ENCODE measurements at regions not wholly inside any gene's neighbourhood (a gene's known extent, or its start where the extent isn't known, plus 50 kb on each side); places are given as distances from the start of the nearest gene placed in this dataset.
A peak's percentile ranks its signal among the peaks of the same experiment; 100 is the strongest.

GRCh38 chr5:10158886-10159285 is 90.8 kb downstream of the ATPSCKMT start:
- TF ChIP-seq EZH2phosphoT487 (IDR thresholded peaks at IDR 0.05) (no peak), EZH2 (IDR thresholded peaks at IDR 0.05) (no peak)
- TF ChIP-seq, protein P1, sequence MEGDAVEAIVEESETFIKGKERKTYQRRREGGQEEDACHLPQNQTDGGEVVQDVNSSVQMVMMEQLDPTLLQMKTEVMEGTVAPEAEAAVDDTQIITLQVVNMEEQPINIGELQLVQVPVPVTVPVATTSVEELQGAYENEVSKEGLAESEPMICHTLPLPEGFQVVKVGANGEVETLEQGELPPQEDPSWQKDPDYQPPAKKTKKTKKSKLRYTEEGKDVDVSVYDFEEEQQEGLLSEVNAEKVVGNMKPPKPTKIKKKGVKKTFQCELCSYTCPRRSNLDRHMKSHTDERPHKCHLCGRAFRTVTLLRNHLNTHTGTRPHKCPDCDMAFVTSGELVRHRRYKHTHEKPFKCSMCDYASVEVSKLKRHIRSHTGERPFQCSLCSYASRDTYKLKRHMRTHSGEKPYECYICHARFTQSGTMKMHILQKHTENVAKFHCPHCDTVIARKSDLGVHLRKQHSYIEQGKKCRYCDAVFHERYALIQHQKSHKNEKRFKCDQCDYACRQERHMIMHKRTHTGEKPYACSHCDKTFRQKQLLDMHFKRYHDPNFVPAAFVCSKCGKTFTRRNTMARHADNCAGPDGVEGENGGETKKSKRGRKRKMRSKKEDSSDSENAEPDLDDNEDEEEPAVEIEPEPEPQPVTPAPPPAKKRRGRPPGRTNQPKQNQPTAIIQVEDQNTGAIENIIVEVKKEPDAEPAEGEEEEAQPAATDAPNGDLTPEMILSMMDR (IDR thresholded peaks at IDR 0.05) = peak; percentile 23

All from neural progenitor cell (in vitro differentiated cells).